SJCRH30 (cell line): ENCODE measurements at regions not wholly inside any gene's neighbourhood (a gene's known extent, or its start where the extent isn't known, plus 50 kb on each side); places are given as distances from the start of the nearest gene placed in this dataset.

Experiments
- DNase-seq, 2 experiments: peaks; one replicate each; pipeline ENCODE4 v3.0.0-alpha.2; 2015 to 2020
- H3K27ac ChIP-seq: fragments of 250-450 bp; sonication (Bioruptor Pico); 2 replicates; pipeline ENCODE4 v1.5.1; 2020; ENCODE audit warnings: mild to moderate bottlenecking, moderate library complexity
- H3K27me3 ChIP-seq: fragments of 250-450 bp; sonication (Bioruptor Pico); 2 replicates; pipeline ENCODE4 v1.5.1; 2020; ENCODE audit warnings: mild to moderate bottlenecking, moderate library complexity
- H3K36me3 ChIP-seq: fragments of 250-450 bp; sonication (Bioruptor Pico); 2 replicates; pipeline ENCODE4 v1.5.1; 2020; ENCODE audit warnings: mild to moderate bottlenecking, moderate library complexity
- H3K4me1 ChIP-seq: fragments of 250-450 bp; sonication (Bioruptor Pico); 2 replicates; pipeline ENCODE4 v1.5.1; 2020; ENCODE audit warnings: mild to moderate bottlenecking, moderate library complexity
- H3K4me3 ChIP-seq: fragments of 250-450 bp; sonication (Bioruptor Pico); 2 replicates; pipeline ENCODE4 v1.5.1; 2020; ENCODE audit warnings: mild to moderate bottlenecking, moderate library complexity
- H3K9me3 ChIP-seq: fragments of 250-450 bp; sonication (Bioruptor Pico); replicated peaks from 2 replicates; pipeline ENCODE4 v1.5.1; 2020; ENCODE audit warnings: mild to moderate bottlenecking, moderate library complexity

GRCh38 chr9:13481274-13481673 lies 201.8 kb upstream of the MPDZ start:
- H3K27ac ChIP-seq: no peak overlapping the region
- H3K4me1 ChIP-seq: peaks cover 8% of the 10 kb centered on the region
- no peaks in the 10 kb centered on the region for H3K27me3 ChIP-seq
- no peaks in the 10 kb centered on the region for H3K36me3 ChIP-seq
- H3K9me3 ChIP-seq: no peaks in the 10 kb centered on the region
- DNase-seq: no peak
- H3K4me3 ChIP-seq: no peak overlapping the region

- H3K9me3 ChIP-seq: no peaks in the 10 kb centered on the region
- no peaks in the 10 kb centered on the region for H3K36me3 ChIP-seq
- H3K4me3 ChIP-seq: no peak overlapping the region
- H3K27ac ChIP-seq: no peak overlapping the region
- no peaks in the 10 kb centered on the region for H3K27me3 ChIP-seq
- DNase-seq: no peak
- peaks cover 8% of the 10 kb centered on the region for H3K4me1 ChIP-seq
These were observed 201.2 kb upstream of the MPDZ start for GRCh38 chr9:13480693-13481092.

- Histone ChIP-seq H3K27me3 (no peaks in the 10 kb centered on the region), H3K27ac (no peak overlapping the region), H3K4me1 (peaks cover 8% of the 10 kb centered on the region), H3K36me3 (no peaks in the 10 kb centered on the region), H3K9me3 (peaks cover 10% of the 10 kb centered on the region), H3K4me3 (no peak overlapping the region)
- no peak for DNase-seq
These were observed 199.6 kb upstream of the MPDZ start for GRCh38 chr9:13479096-13479495.

DNA sequence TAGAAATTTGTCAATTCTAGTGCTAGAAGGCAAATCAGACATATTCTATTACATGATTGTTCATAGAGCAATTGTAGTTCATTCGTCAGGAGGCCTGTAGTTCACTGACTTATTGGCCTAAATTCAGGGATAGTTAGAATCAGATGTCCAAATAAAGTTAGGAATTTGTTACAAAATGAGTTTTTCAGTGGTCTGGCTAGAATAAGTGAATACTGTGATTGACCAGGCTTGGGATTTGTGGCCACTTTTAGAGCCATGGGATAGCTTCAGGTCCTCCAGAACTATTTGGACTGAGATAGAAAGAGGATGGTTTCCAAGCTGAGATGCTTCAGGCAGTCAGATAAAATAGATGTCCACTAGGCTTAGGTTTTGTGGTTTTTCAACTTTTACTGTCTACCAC lies 199.1 kb upstream of the MPDZ start:
- H3K4me1 ChIP-seq: peaks cover 8% of the 10 kb centered on the region
- H3K9me3 ChIP-seq: peaks cover 10% of the 10 kb centered on the region
- H3K4me3 ChIP-seq: no peak overlapping the region
- H3K27me3 ChIP-seq: no peaks in the 10 kb centered on the region
- H3K36me3 ChIP-seq: no peaks in the 10 kb centered on the region
- DNase-seq: no peak
- no peak overlapping the region for H3K27ac ChIP-seq

DNA sequence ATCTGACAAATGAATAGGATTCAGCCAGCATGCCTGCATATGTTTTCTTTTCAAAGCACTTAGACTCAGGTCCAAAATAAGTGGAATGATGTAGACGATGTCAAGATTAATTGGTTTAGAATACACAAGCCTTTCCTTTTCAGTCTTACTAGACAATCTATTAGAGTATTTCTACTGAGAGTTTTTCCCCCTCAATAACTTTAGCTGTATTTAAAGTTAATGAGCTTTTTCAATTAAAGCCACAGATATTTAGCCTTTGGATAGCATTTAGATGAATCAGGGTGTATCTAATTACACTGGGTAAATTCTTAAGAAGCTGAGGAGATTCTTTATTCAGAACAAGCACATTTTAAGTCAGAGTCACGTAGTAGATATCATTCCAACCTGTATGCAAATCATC lies 198.7 kb upstream of the MPDZ start:
- Histone ChIP-seq H3K4me1 (peaks cover 8% of the 10 kb centered on the region), H3K4me3 (no peak overlapping the region), H3K27me3 (no peaks in the 10 kb centered on the region), H3K36me3 (no peaks in the 10 kb centered on the region), H3K9me3 (peaks cover 10% of the 10 kb centered on the region), H3K27ac (no peak overlapping the region)
- DNase-seq: no peak

- Histone ChIP-seq H3K27me3 (no peaks in the 10 kb centered on the region), H3K4me1 (no peaks in the 10 kb centered on the region), H3K27ac (no peak overlapping the region), H3K36me3 (no peaks in the 10 kb centered on the region), H3K4me3 (no peak overlapping the region), H3K9me3 (peaks cover 10% of the 10 kb centered on the region)
- no peak for DNase-seq
These were observed 191.3 kb upstream of the MPDZ start for GRCh38 chr9:13470836-13471235.

- Histone ChIP-seq H3K27me3 (no peaks in the 10 kb centered on the region), H3K27ac (no peak overlapping the region), H3K36me3 (no peaks in the 10 kb centered on the region), H3K4me1 (no peaks in the 10 kb centered on the region), H3K4me3 (no peak overlapping the region), H3K9me3 (no peaks in the 10 kb centered on the region)
- DNase-seq: no peak
These were observed 187.7 kb upstream of the MPDZ start for GRCh38 chr9:13467157-13467556.

- Histone ChIP-seq H3K9me3 (no peaks in the 10 kb centered on the region), H3K36me3 (no peaks in the 10 kb centered on the region), H3K27me3 (no peaks in the 10 kb centered on the region), H3K4me1 (no peaks in the 10 kb centered on the region), H3K27ac (no peak overlapping the region), H3K4me3 (no peak overlapping the region)
- DNase-seq: no peak
These were observed 182.0 kb upstream of the MPDZ start for GRCh38 chr9:13461414-13461991.

- Histone ChIP-seq H3K4me1 (no peaks in the 10 kb centered on the region), H3K9me3 (no peaks in the 10 kb centered on the region), H3K36me3 (no peaks in the 10 kb centered on the region), H3K27me3 (no peaks in the 10 kb centered on the region), H3K4me3 (no peak overlapping the region), H3K27ac (no peak overlapping the region)
- no peak for DNase-seq
These were observed 179.6 kb upstream of the MPDZ start for GRCh38 chr9:13459071-13459470.

GRCh38 chr9:13457795-13458194 lies 178.3 kb upstream of the MPDZ start:
- Histone ChIP-seq H3K27me3 (no peaks in the 10 kb centered on the region), H3K4me3 (no peak overlapping the region)

GRCh38 chr9:13450723-13451122 lies 171.2 kb upstream of the MPDZ start:
- H3K9me3 ChIP-seq: no peaks in the 10 kb centered on the region
- peak; percentile 55 to 85 for DNase-seq
- H3K4me1 ChIP-seq: peaks cover 12% of the 10 kb centered on the region

More at GRCh38 chr9:13457795-13458194, 178.3 kb upstream of the MPDZ start:
- H3K27ac ChIP-seq: no peak overlapping the region
- H3K36me3 ChIP-seq: no peaks in the 10 kb centered on the region
- H3K4me1 ChIP-seq: no peaks in the 10 kb centered on the region
- H3K9me3 ChIP-seq: no peaks in the 10 kb centered on the region
- DNase-seq: no peak

DNA sequence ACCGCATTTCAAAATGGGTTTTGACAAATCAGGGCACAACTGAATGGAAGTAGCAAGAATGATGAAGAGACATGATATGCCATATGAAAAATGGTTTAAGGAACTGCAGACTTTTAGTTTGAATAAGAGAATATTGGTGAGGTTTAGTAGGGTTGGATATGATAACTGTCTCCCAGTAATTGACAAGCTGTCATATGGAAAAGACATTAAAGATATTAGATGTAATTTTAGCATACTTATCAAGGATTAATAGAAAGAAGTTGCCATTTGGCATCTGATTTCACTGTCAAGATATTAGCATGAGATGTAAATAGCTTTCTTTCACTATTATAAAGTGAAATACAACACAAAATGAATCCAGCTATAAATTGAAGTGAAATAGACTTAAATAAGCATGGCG lies 169.0 kb upstream of the MPDZ start:
- no peaks in the 10 kb centered on the region for H3K27me3 ChIP-seq
- DNase-seq: no peak
- H3K27ac ChIP-seq: no peak overlapping the region
- no peaks in the 10 kb centered on the region for H3K36me3 ChIP-seq
- H3K4me3 ChIP-seq: no peak overlapping the region
- H3K9me3 ChIP-seq: no peaks in the 10 kb centered on the region
- H3K4me1 ChIP-seq: peaks cover 12% of the 10 kb centered on the region

More at GRCh38 chr9:13450723-13451122, 171.2 kb upstream of the MPDZ start:
- Histone ChIP-seq H3K4me3 (no peak overlapping the region), H3K27me3 (no peaks in the 10 kb centered on the region), H3K36me3 (no peaks in the 10 kb centered on the region), H3K27ac (no peak overlapping the region)

- Histone ChIP-seq H3K9me3 (no peaks in the 10 kb centered on the region), H3K27ac (no peak overlapping the region), H3K4me3 (no peak overlapping the region), H3K36me3 (no peaks in the 10 kb centered on the region), H3K4me1 (peaks cover 12% of the 10 kb centered on the region), H3K27me3 (no peaks in the 10 kb centered on the region)
- DNase-seq: no peak
These were observed 168.4 kb upstream of the MPDZ start for GRCh38 chr9:13447843-13448422.

DNA sequence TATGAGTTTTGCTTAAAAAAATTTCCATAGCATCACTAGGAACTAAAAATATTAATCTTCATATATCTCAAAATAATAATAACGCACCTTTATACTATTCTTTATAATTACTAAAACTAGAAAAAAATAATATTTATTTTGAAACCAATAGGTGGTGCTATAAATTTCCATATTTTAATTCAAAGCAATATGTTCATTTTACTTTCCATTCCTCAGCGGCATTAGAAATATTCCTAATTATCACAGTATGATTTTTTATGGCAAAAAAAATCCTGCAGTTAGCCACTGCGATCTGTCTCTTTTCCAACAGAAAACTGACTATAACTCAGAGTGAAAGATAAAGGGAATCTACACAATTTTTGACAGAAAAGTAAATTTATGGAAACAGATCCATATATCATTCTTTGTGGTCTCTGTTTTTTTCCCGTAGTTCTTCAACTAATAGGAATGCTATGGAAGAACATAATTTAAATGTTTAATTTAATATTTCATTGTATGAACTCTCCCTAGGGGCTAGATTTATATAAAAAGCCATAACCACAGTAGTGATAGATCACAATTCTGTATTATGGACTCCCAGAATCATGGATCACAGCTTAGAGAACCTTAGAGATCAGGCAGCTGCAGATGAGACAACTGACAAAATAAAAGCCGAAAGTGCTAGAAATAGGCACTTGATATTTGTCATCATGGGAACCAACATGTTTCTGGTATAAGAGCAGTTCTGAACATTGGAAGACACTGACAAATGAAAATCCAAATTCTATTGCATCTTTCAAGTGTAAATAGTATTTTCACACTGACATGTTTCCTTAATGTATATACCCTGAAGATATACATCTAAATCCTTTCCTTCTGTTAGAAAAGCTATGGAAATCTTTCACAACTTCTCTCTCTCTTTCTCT lies 167.7 kb upstream of the MPDZ start:
- H3K4me3 ChIP-seq: no peak overlapping the region
- no peak overlapping the region for H3K27ac ChIP-seq
- no peaks in the 10 kb centered on the region for H3K36me3 ChIP-seq
- no peak for DNase-seq
- H3K9me3 ChIP-seq: no peaks in the 10 kb centered on the region
- peaks cover 12% of the 10 kb centered on the region for H3K4me1 ChIP-seq
- no peaks in the 10 kb centered on the region for H3K27me3 ChIP-seq

DNA sequence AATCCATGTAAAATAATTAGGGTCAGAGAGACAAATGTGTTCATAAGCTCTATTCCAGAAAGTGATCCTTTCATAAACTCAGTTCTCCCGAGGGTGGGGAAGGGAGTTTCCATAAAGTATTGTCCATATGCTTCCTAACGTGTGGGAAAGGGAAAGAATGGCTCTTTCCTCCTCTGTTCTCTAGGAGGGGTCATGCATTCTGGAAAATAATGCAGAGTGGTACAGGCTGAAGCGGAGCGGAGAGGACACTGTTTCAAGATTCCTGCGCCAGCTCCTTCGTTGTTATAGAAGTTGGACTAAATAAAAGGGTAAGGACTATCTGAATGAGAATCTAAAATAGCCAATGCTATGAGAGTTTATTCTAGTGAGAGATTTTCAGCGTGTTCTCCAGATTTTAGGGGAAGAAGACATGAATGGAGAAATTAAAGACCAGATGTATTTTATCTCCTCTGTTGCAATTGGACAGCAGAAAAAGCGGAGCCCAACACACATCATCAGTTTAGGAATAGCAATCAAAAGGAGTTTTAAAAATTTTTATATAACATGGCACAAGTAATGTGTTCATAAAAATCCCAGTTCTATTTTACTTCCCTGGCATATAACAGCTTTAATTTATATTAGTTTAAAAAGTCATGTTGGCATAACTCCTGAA lies 166.9 kb upstream of the MPDZ start:
- no peak overlapping the region for H3K27ac ChIP-seq
- no peak overlapping the region for H3K4me3 ChIP-seq

More for the DNA sequence above, 166.9 kb upstream of the MPDZ start:
- no peaks in the 10 kb centered on the region for H3K36me3 ChIP-seq
- H3K27me3 ChIP-seq: no peaks in the 10 kb centered on the region
- no peak for DNase-seq
- H3K4me1 ChIP-seq: peaks cover 12% of the 10 kb centered on the region
- no peaks in the 10 kb centered on the region for H3K9me3 ChIP-seq
